Activated naive CD4-positive, alpha-beta T cell treated with Interleukin-2 at 50 U/mL for 16 hours (primary cell): ENCODE measurements at regions not wholly inside any gene's neighbourhood (a gene's known extent, or its start where the extent isn't known, plus 50 kb on each side); places are given as distances from the start of the nearest gene placed in this dataset.

Experiments
- DNase-seq: peaks from one replicate; pipeline ENCODE4 v3.0.0-alpha.2; 2020

- no peak for DNase-seq
These were observed 625.2 kb upstream of the CADM1 start for GRCh38 chr11:116129456-116129855.

- DNase-seq = no peak
These were observed 622.3 kb upstream of the CADM1 start for GRCh38 chr11:116126562-116126961.

GRCh38 chr11:116124922-116125714 lies 620.9 kb upstream of the CADM1 start:
- no peak for DNase-seq

- DNase-seq = no peak
These were observed 619.5 kb upstream of the CADM1 start for GRCh38 chr11:116123739-116124138.

- no peak for DNase-seq
These were observed 618.7 kb upstream of the CADM1 start for GRCh38 chr11:116122697-116123472.

GRCh38 chr11:116119158-116119557 lies 614.9 kb upstream of the CADM1 start:
- no peak for DNase-seq

GRCh38 chr11:116118138-116118470 lies 613.9 kb upstream of the CADM1 start:
- DNase-seq = no peak

- no peak for DNase-seq
These were observed 613.3 kb upstream of the CADM1 start for GRCh38 chr11:116117331-116118137.

GRCh38 chr11:116115801-116116200 lies 611.6 kb upstream of the CADM1 start:
- no peak for DNase-seq

GRCh38 chr11:116114198-116114651 lies 610.0 kb upstream of the CADM1 start:
- DNase-seq = no peak

- no peak for DNase-seq
These were observed 608.1 kb upstream of the CADM1 start for GRCh38 chr11:116112087-116112935.

- no peak for DNase-seq
These were observed 607.3 kb upstream of the CADM1 start for GRCh38 chr11:116111546-116111945.

GRCh38 chr11:116110802-116111201 lies 606.6 kb upstream of the CADM1 start:
- no peak for DNase-seq

- DNase-seq = no peak
These were observed 606.1 kb upstream of the CADM1 start for GRCh38 chr11:116110356-116110755.

GRCh38 chr11:116109228-116109627 lies 605.0 kb upstream of the CADM1 start:
- DNase-seq = no peak

GRCh38 chr11:116108161-116108560 lies 603.9 kb upstream of the CADM1 start:
- no peak for DNase-seq

GRCh38 chr11:116107229-116107628 lies 603.0 kb upstream of the CADM1 start:
- no peak for DNase-seq

- no peak for DNase-seq
These were observed 600.4 kb upstream of the CADM1 start for GRCh38 chr11:116104498-116105174.

- no peak for DNase-seq
These were observed 597.7 kb upstream of the CADM1 start for GRCh38 chr11:116101902-116102301.

GRCh38 chr11:116100016-116100415 lies 595.8 kb upstream of the CADM1 start:
- DNase-seq = no peak

GRCh38 chr11:116099541-116099940 lies 595.3 kb upstream of the CADM1 start:
- DNase-seq = no peak
